GM12891 (cell line): ENCODE measurements at regions not wholly inside any gene's neighbourhood (a gene's known extent, or its start where the extent isn't known, plus 50 kb on each side); places are given as distances from the start of the nearest gene placed in this dataset.

Experiments
- POLR2A ChIP-seq: IDR thresholded peaks from 2 replicates; pipeline ENCODE4 v1.6.1; 2011; ENCODE audit warnings: low read depth, low read length, control low read depth
- POLR2AphosphoS5 ChIP-seq: IDR thresholded peaks from 2 replicates; pipeline ENCODE4 v1.6.1; 2011; ENCODE audit warnings: low read depth, low read length, control low read depth
- SPI1 ChIP-seq: IDR thresholded peaks from 2 replicates; pipeline ENCODE4 v1.6.1; 2011; ENCODE audit warnings: low read depth, low read length, control low read depth

- TF ChIP-seq POLR2A (no peak), POLR2AphosphoS5 (no peak), SPI1 (no peak)
Observed at GRCh38 chr3:162701211-162701610, 1204.6 kb downstream of the OTOL1 start.
